ENCODE measurements at regions not wholly inside any gene's neighbourhood (a gene's known extent, or its start where the extent isn't known, plus 50 kb on each side); places are given as distances from the start of the nearest gene placed in this dataset.

GRCh38 chr5:124397317-124397716, 349.1 kb downstream of the ZNF608 start:
- DNase-seq (no peak), ATAC-seq (no peak)
- no peaks in the 10 kb centered on the region for H3K36me3 ChIP-seq (ENCODE audit: low read depth)
- no peak overlapping the region for H3K4me3 ChIP-seq
- intact Hi-C loops (cut with DNase I, micrococcal nuclease) = no loop called here
- H3K9me3 ChIP-seq = no peaks in the 10 kb centered on the region
- TF ChIP-seq CTCF (IDR thresholded peaks at IDR 0.05) = no peak
- no peaks in the 10 kb centered on the region for H3K4me1 ChIP-seq (ENCODE audit: low read depth)

- Histone ChIP-seq H3K9me3 (no peaks in the 10 kb centered on the region), H3K4me1 (ENCODE audit: low read depth) (no peaks in the 10 kb centered on the region), H3K36me3 (ENCODE audit: low read depth) (no peaks in the 10 kb centered on the region), H3K4me3 (no peak overlapping the region)
- TF ChIP-seq CTCF (IDR thresholded peaks at IDR 0.05) = no peak
- no peak for DNase-seq
- intact Hi-C loops (cut with DNase I, micrococcal nuclease) = no loop called here
- ATAC-seq = no peak
Observed at GRCh38 chr5:124395926-124396325, 350.5 kb downstream of the ZNF608 start.

- Histone ChIP-seq H3K4me1 (ENCODE audit: low read depth) (no peaks in the 10 kb centered on the region), H3K4me3 (no peak overlapping the region), H3K36me3 (ENCODE audit: low read depth) (no peaks in the 10 kb centered on the region), H3K9me3 (peaks cover 6% of the 10 kb centered on the region)
- no peak for DNase-seq
- TF ChIP-seq CTCF (IDR thresholded peaks at IDR 0.05) = no peak
- no peak for ATAC-seq
- intact Hi-C loops (cut with DNase I, micrococcal nuclease) = no loop called here
Observed at GRCh38 chr5:124395287-124395686, 351.2 kb downstream of the ZNF608 start.

- intact Hi-C loops (cut with DNase I, micrococcal nuclease) = no loop called here
- H3K4me1 ChIP-seq (ENCODE audit: low read depth) = no peaks in the 10 kb centered on the region
- no peaks in the 10 kb centered on the region for H3K36me3 ChIP-seq (ENCODE audit: low read depth)
- ATAC-seq = no peak
- no peak for TF ChIP-seq CTCF (IDR thresholded peaks at IDR 0.05)
- peaks cover 10% of the 10 kb centered on the region for H3K9me3 ChIP-seq
- DNase-seq = no peak
- H3K4me3 ChIP-seq = no peak overlapping the region
Observed at GRCh38 chr5:124394700-124395245, 351.7 kb downstream of the ZNF608 start.

- no peaks in the 10 kb centered on the region for H3K4me1 ChIP-seq (ENCODE audit: low read depth)
- H3K36me3 ChIP-seq (ENCODE audit: low read depth) = no peaks in the 10 kb centered on the region
- DNase-seq (no peak), ATAC-seq (no peak)
- H3K4me3 ChIP-seq = no peak overlapping the region
- intact Hi-C loops (cut with DNase I, micrococcal nuclease) = no loop called here
- peaks cover 10% of the 10 kb centered on the region for H3K9me3 ChIP-seq
- TF ChIP-seq CTCF (IDR thresholded peaks at IDR 0.05) = no peak
Observed at GRCh38 chr5:124393584-124394379, 352.7 kb downstream of the ZNF608 start.

All from mucosa of descending colon (tissue), 3 donors.